GM23338 (cell line): ENCODE measurements at regions not wholly inside any gene's neighbourhood (a gene's known extent, or its start where the extent isn't known, plus 50 kb on each side); places are given as distances from the start of the nearest gene placed in this dataset.

ENCODE experiments used
- CREB1 ChIP-seq: fragments of 250-450 bp; sonication (Bioruptor Pico); IDR thresholded peaks from 2 replicates; pipeline ENCODE4 v1.5.0; 2020; ENCODE audit warnings: low read depth, mild to moderate bottlenecking, moderate library complexity
- EZH2 ChIP-seq: fragments of 200-600 bp; sonication (generic); IDR thresholded peaks from one replicate; pipeline ENCODE4 v1.8.0; 2017; ENCODE audit warnings: antibody characterized with exemption, mild to moderate bottlenecking, low read depth; ENCODE audit not compliant: unreplicated experiment
- EZH2phosphoT487 ChIP-seq: fragments of 200-600 bp; sonication (generic); IDR thresholded peaks from one replicate; pipeline ENCODE4 v1.8.1; 2018; ENCODE audit warnings: antibody characterized with exemption; ENCODE audit not compliant: unreplicated experiment
- JUNB ChIP-seq: IDR thresholded peaks from one replicate; pipeline ENCODE4 v1.6.1; 2016; ENCODE audit warnings: antibody characterized with exemption; ENCODE audit not compliant: unreplicated experiment
- NANOG ChIP-seq: IDR thresholded peaks from 2 replicates; pipeline ENCODE4 v1.6.1; 2016; ENCODE audit warnings: antibody characterized with exemption, borderline replicate concordance
- POLR2AphosphoS5 ChIP-seq: IDR thresholded peaks from 2 replicates; pipeline ENCODE4 v1.6.1; 2016; ENCODE audit warnings: antibody characterized with exemption, low read depth
- REST ChIP-seq: IDR thresholded peaks from one replicate; pipeline ENCODE4 v1.6.1; 2018; ENCODE audit warnings: antibody characterized with exemption; ENCODE audit not compliant: unreplicated experiment
- STAT1 ChIP-seq: IDR thresholded peaks from one replicate; pipeline ENCODE4 v1.6.1; 2016; ENCODE audit warnings: antibody characterized with exemption; ENCODE audit not compliant: unreplicated experiment
- ZNF331 ChIP-seq: fragments of 250-450 bp; sonication (Bioruptor Pico); IDR thresholded peaks from 2 replicates; pipeline ENCODE4 v1.5.0; 2020; ENCODE audit warnings: low read depth, mild to moderate bottlenecking, moderate library complexity
- ZNF462 ChIP-seq: fragments of 250-450 bp; sonication (Bioruptor Pico); IDR thresholded peaks from 2 replicates; pipeline ENCODE4 v1.5.0; 2020; ENCODE audit warnings: mild to moderate bottlenecking, moderate library complexity

DNA sequence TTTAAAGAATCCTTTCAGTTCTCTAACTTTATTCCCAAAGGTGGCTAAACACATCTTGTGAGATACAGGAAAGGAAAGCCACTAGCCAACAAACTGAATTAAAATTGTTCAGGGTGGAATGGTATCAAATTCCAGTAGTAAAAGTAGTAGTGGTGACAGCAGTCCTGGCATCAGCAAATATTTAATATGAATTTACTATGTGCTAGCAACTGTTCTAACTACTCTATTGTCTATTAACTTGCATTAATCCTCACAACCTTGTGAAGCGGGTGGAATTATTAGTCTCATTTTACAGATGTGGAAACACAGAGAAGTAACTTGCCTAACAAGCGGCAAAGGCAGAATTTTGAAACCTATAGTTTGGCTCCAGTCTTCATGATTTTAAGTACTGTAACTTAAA, 130.1 kb downstream of the KLF12 start (continued):
- TF ChIP-seq ZNF462 (CRISPR knock-in tag) = no peak
- TF ChIP-seq REST = no peak
- TF ChIP-seq POLR2AphosphoS5 = no peak
- no peak for TF ChIP-seq STAT1
- no peak for TF ChIP-seq ZNF331 (CRISPR knock-in tag)
- no peak for TF ChIP-seq CREB1 (CRISPR knock-in tag)
- TF ChIP-seq NANOG = no peak
- no peak for TF ChIP-seq JUNB
- TF ChIP-seq EZH2phosphoT487 = no peak
- no peak for TF ChIP-seq EZH2
